ENCODE measurements at regions not wholly inside any gene's neighbourhood (a gene's known extent, or its start where the extent isn't known, plus 50 kb on each side); places are given as distances from the start of the nearest gene placed in this dataset.

- TF ChIP-seq EZH2 (IDR thresholded peaks at IDR 0.05; ENCODE audit: low read depth, unreplicated experiment) (no peak), CTCF (conservative IDR thresholded peaks at IDR 0.05; ENCODE audit: low read depth in 2 of 2) (no peak), EZH2phosphoT487 (IDR thresholded peaks at IDR 0.05; ENCODE audit: unreplicated experiment) (no peak)
Measured at GRCh38 chr13:62635161-62635560, 1219.5 kb upstream of the PCDH20 start.

Data from GM23338 (cell line).